ENCODE measurements at regions not wholly inside any gene's neighbourhood (a gene's known extent, or its start where the extent isn't known, plus 50 kb on each side); places are given as distances from the start of the nearest gene placed in this dataset.

DNA sequence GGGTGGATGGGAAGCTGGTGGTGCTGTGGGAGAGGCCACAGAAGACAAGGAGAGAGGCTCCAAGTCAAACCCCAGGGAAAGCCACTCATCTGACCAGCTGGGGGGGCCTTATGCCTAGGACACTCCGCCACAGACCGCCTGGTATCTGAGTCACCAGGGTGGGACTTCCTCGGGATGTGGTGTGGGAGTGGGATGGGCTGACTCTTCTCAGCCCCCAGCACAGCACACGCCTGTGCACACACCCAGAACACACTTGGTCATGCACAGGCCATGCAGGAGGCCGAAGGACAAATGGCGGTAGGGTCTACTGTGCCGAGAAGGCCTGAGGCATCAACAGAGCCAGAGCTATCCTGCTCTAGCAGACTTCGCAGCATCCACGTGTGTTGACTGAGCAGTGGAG lies 136.4 kb downstream of the INHBB start:
- no peak for TF ChIP-seq EP300 (IDR thresholded peaks at IDR 0.05)
- TF ChIP-seq, protein P1, sequence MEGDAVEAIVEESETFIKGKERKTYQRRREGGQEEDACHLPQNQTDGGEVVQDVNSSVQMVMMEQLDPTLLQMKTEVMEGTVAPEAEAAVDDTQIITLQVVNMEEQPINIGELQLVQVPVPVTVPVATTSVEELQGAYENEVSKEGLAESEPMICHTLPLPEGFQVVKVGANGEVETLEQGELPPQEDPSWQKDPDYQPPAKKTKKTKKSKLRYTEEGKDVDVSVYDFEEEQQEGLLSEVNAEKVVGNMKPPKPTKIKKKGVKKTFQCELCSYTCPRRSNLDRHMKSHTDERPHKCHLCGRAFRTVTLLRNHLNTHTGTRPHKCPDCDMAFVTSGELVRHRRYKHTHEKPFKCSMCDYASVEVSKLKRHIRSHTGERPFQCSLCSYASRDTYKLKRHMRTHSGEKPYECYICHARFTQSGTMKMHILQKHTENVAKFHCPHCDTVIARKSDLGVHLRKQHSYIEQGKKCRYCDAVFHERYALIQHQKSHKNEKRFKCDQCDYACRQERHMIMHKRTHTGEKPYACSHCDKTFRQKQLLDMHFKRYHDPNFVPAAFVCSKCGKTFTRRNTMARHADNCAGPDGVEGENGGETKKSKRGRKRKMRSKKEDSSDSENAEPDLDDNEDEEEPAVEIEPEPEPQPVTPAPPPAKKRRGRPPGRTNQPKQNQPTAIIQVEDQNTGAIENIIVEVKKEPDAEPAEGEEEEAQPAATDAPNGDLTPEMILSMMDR (IDR thresholded peaks at IDR 0.05): no peak
